MCF 10A (cell line): ENCODE measurements at regions not wholly inside any gene's neighbourhood (a gene's known extent, or its start where the extent isn't known, plus 50 kb on each side); places are given as distances from the start of the nearest gene placed in this dataset.
"Not testable (repeated sequence)": the region's sequence is repeated elsewhere in the genome, so short reads cannot be mapped to it uniquely, and the experiment has no call there.

Source experiments
- BruUV-seq: library from RNA; stranded (reverse); fragments of 400-500 nt; replicated peaks from 2 replicates; lab custom pipeline; 2021; lab: Mats Ljungman, UMichigan
- CTCF ChIA-PET: fragments of 300-600 bp; sonication (Branson Sonifier 250); formaldehyde crosslinking; extraction: SDS; loops from one replicate; lab custom pipeline; 2021; ENCODE audit warnings: antibody characterized with exemption, inconsistent platforms; lab: Yijun Ruan, JAX
- POLR2A ChIA-PET: fragments of 300-600, 350-650 bp; sonication (Branson Sonifier 250); formaldehyde crosslinking; extraction: SDS; loops from one replicate; lab custom pipeline; 2020; ENCODE audit warnings: antibody characterized with exemption, inconsistent platforms; lab: Yijun Ruan, JAX
- DNase-seq: peaks from one replicate; pipeline ENCODE4 v3.0.0-alpha.2; 2018; ENCODE audit not compliant: unreplicated experiment
- H3K27ac Mint-ChIP-seq: one replicate; pipeline ENCODE4 v1.8.0; 2022; ENCODE audit warnings: mild to moderate bottlenecking, low read depth, mixed read lengths; ENCODE audit not compliant: unreplicated experiment
- H3K27me3 Mint-ChIP-seq: one replicate; pipeline ENCODE4 v1.8.0; 2022; ENCODE audit warnings: mixed read lengths; ENCODE audit not compliant: insufficient read depth, unreplicated experiment
- H3K36me3 Mint-ChIP-seq: one replicate; pipeline ENCODE4 v1.8.0; 2022; ENCODE audit warnings: mild to moderate bottlenecking, moderate library complexity, mixed read lengths; ENCODE audit not compliant: insufficient read depth, unreplicated experiment
- H3K4me1 Mint-ChIP-seq: one replicate; pipeline ENCODE4 v1.8.0; 2022; ENCODE audit warnings: mixed read lengths; ENCODE audit not compliant: insufficient read depth, unreplicated experiment
- H3K4me3 Mint-ChIP-seq: one replicate; pipeline ENCODE4 v1.8.0; 2022; ENCODE audit warnings: mild to moderate bottlenecking, moderate library complexity, mixed read lengths; ENCODE audit not compliant: unreplicated experiment
- H3K9me3 Mint-ChIP-seq: one replicate; pipeline ENCODE4 v1.8.0; 2022; ENCODE audit warnings: mixed read lengths; ENCODE audit not compliant: unreplicated experiment
- intact Hi-C: fragments of 100-400 bp; cut with micrococcal nuclease; formaldehyde crosslinking; loops from 2 replicates; pipeline ENCODE4 v1.14.1; 2022
- TF ChIP-seq, protein P1 (sequence below): fragments of 200-600 bp; IDR thresholded peaks from one replicate; pipeline ENCODE4 v1.8.0; 2022; ENCODE audit warnings: antibody characterized with exemption, mild to moderate bottlenecking; ENCODE audit not compliant: unreplicated experiment

- TF ChIP-seq, protein P1, sequence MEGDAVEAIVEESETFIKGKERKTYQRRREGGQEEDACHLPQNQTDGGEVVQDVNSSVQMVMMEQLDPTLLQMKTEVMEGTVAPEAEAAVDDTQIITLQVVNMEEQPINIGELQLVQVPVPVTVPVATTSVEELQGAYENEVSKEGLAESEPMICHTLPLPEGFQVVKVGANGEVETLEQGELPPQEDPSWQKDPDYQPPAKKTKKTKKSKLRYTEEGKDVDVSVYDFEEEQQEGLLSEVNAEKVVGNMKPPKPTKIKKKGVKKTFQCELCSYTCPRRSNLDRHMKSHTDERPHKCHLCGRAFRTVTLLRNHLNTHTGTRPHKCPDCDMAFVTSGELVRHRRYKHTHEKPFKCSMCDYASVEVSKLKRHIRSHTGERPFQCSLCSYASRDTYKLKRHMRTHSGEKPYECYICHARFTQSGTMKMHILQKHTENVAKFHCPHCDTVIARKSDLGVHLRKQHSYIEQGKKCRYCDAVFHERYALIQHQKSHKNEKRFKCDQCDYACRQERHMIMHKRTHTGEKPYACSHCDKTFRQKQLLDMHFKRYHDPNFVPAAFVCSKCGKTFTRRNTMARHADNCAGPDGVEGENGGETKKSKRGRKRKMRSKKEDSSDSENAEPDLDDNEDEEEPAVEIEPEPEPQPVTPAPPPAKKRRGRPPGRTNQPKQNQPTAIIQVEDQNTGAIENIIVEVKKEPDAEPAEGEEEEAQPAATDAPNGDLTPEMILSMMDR = no peak
- CTCF ChIA-PET = no interaction called here
- no TSS peak for BruUV-seq
- POLR2A ChIA-PET = no interaction called here
- DNase-seq = no peak
- no peaks in the 10 kb centered on the region for H3K4me1 Mint-ChIP-seq
- no peak overlapping the region for H3K27ac Mint-ChIP-seq
- H3K27me3 Mint-ChIP-seq = peaks cover 48% of the 10 kb centered on the region
- H3K36me3 Mint-ChIP-seq = peaks cover 6% of the 10 kb centered on the region
- intact Hi-C loops = no loop called here
- H3K9me3 Mint-ChIP-seq = no peaks in the 10 kb centered on the region
- no peak overlapping the region for H3K4me3 Mint-ChIP-seq
Measured at GRCh38 chr7:159296093-159296681, 151.5 kb upstream of the VIPR2 start.

DNA sequence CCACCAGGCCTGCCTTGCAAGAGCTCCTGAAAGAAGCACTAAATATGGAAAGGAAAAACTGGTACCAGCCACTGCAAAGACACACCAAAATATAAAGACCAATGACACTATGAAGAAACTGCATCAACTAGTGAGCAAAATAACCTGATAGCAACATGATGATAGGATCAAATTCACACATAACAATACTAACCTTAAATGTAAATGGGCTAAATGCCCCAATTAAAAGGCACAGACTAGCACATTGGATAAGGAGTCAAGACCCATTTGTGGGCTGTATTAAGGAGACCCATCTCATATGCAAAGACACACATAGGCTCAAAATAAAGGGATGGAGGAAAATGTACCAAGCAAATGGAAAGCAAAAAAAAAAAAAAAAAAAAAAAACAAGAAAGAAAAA is 141.8 kb upstream of the VIPR2 start:
- H3K9me3 Mint-ChIP-seq = peaks cover 14% of the 10 kb centered on the region

GRCh38 chr7:159281573-159281972 is 136.9 kb upstream of the VIPR2 start:
- ChIA-PET POLR2A (interaction anchor here (0.6 to 1.0 kb wide), 2 partner anchors 15 to 31 kb away, joined by 3 to 4 read pairs; no protein-coding TSS in a partner anchor), CTCF (interaction anchor here (0.7 kb wide), 1 partner anchor 9 kb away, joined by 6 read pairs; no protein-coding TSS in a partner anchor)
- no peak for DNase-seq
- intact Hi-C loops = no loop called here
- TF ChIP-seq, protein P1 = no peak
- Mint-ChIP-seq H3K36me3 (no peaks in the 10 kb centered on the region), H3K4me3 (no peak overlapping the region), H3K9me3 (peaks cover 2% of the 10 kb centered on the region), H3K4me1 (no peaks in the 10 kb centered on the region), H3K27ac (no peak overlapping the region), H3K27me3 (peaks cover 24% of the 10 kb centered on the region)
- BruUV-seq = no TSS peak

More for the DNA sequence above, 141.8 kb upstream of the VIPR2 start:
- intact Hi-C loops, H3K36me3 Mint-ChIP-seq, H3K27ac Mint-ChIP-seq, DNase-seq, POLR2A ChIA-PET, BruUV-seq, H3K4me1 Mint-ChIP-seq, H3K4me3 Mint-ChIP-seq: not testable (repeated sequence)
- CTCF ChIA-PET = interaction anchor here (0.7 kb wide), 1 partner anchor 259 kb away, joined by 3 read pairs; no protein-coding TSS in a partner anchor
- H3K27me3 Mint-ChIP-seq = peaks cover 14% of the 10 kb centered on the region

- POLR2A ChIA-PET = interaction anchor here (0.6 to 1.0 kb wide), 2 partner anchors 31 to 51 kb away, joined by 3 read pairs; no protein-coding TSS in a partner anchor
- CTCF ChIA-PET = interaction anchor here (0.6 to 0.7 kb wide), 2 partner anchors 39 to 120 kb away, joined by 3 to 5 read pairs; no protein-coding TSS in a partner anchor
- H3K36me3 Mint-ChIP-seq = no peaks in the 10 kb centered on the region
- intact Hi-C loops = no loop called here
- peaks cover 37% of the 10 kb centered on the region for H3K27me3 Mint-ChIP-seq
- TF ChIP-seq, protein P1 = no peak
- no peak for DNase-seq
- H3K4me1 Mint-ChIP-seq = no peaks in the 10 kb centered on the region
- H3K9me3 Mint-ChIP-seq = no peaks in the 10 kb centered on the region
- H3K4me3 Mint-ChIP-seq = no peak overlapping the region
- no peak overlapping the region for H3K27ac Mint-ChIP-seq
- no TSS peak for BruUV-seq
Measured at GRCh38 chr7:159280008-159280407, 135.3 kb upstream of the VIPR2 start.
